Upper lobe of left lung (tissue), 4 donors: ENCODE measurements at regions not wholly inside any gene's neighbourhood (a gene's known extent, or its start where the extent isn't known, plus 50 kb on each side); places are given as distances from the start of the nearest gene placed in this dataset.

Experiments
- EP300 ChIP-seq, 4 donors: sonication (generic); formaldehyde crosslinking; IDR thresholded peaks; one replicate each; pipeline ENCODE4 v1.5.1; 2017; ENCODE audit warnings: antibody characterized with exemption in 4 of 4, control low read depth in 2 of 4
- POLR2A ChIP-seq, 4 donors: fragments of 450-650 bp; IDR thresholded peaks; one replicate each; pipeline ENCODE4 v1.5.1; 2016 to 2017; ENCODE audit warnings: antibody characterized with exemption in 4 of 4, mild to moderate bottlenecking in 2 of 4
- POLR2AphosphoS5 ChIP-seq, 2 donors: sonication (generic); formaldehyde crosslinking; IDR thresholded peaks; one replicate each; pipeline ENCODE4 v1.5.1; 2017; ENCODE audit warnings: antibody characterized with exemption in 2 of 2
- TF ChIP-seq, protein P1 (sequence below), 6 experiments: fragments of 450-650 bp in 4 of 6; fragments of 200-600 bp in 2 of 6; sonication (generic) in 2 of 6; IDR thresholded peaks; one replicate each; pipeline ENCODE4 v1.5.1; 2016 to 2019; ENCODE audit warnings: antibody characterized with exemption in 6 of 6

GRCh38 chr7:110564246-110564645 lies 526.7 kb upstream of the LRRN3 start:
- TF ChIP-seq, protein P1, sequence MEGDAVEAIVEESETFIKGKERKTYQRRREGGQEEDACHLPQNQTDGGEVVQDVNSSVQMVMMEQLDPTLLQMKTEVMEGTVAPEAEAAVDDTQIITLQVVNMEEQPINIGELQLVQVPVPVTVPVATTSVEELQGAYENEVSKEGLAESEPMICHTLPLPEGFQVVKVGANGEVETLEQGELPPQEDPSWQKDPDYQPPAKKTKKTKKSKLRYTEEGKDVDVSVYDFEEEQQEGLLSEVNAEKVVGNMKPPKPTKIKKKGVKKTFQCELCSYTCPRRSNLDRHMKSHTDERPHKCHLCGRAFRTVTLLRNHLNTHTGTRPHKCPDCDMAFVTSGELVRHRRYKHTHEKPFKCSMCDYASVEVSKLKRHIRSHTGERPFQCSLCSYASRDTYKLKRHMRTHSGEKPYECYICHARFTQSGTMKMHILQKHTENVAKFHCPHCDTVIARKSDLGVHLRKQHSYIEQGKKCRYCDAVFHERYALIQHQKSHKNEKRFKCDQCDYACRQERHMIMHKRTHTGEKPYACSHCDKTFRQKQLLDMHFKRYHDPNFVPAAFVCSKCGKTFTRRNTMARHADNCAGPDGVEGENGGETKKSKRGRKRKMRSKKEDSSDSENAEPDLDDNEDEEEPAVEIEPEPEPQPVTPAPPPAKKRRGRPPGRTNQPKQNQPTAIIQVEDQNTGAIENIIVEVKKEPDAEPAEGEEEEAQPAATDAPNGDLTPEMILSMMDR (IDR thresholded peaks at IDR 0.05): no peak
- TF ChIP-seq POLR2A (IDR thresholded peaks at IDR 0.05): no peak
- TF ChIP-seq EP300 (IDR thresholded peaks at IDR 0.05): no peak
- no peak for TF ChIP-seq POLR2AphosphoS5 (IDR thresholded peaks at IDR 0.05)
